ENCODE measurements at regions not wholly inside any gene's neighbourhood (a gene's known extent, or its start where the extent isn't known, plus 50 kb on each side); places are given as distances from the start of the nearest gene placed in this dataset.

GRCh38 chr11:29300420-29300819 lies 716.4 kb downstream of the KCNA4 start:
- H3K36me3 ChIP-seq (ENCODE audit: control insufficient read depth, low read length), result no peaks in the 10 kb centered on the region
- no peak overlapping the region for H3K27ac ChIP-seq (ENCODE audit: low read depth, low read length)
- H3K27me3 ChIP-seq (ENCODE audit: control insufficient read depth, low read length), result no peaks in the 10 kb centered on the region
- no peak overlapping the region for H3K4me3 ChIP-seq (ENCODE audit: low read length)
- H3K9me2 ChIP-seq (replicated peaks; ENCODE audit: control insufficient read depth, low read length), result no peaks in the 10 kb centered on the region
- no peaks in the 10 kb centered on the region for H3K9me3 ChIP-seq (ENCODE audit: control insufficient read depth, insufficient read depth, low read length)
- H3K4me1 ChIP-seq (ENCODE audit: control insufficient read depth, low read length), result no peaks in the 10 kb centered on the region
- no peaks in the 10 kb centered on the region for H3K79me2 ChIP-seq (ENCODE audit: control insufficient read depth, low read length)
- TF ChIP-seq, protein P1, sequence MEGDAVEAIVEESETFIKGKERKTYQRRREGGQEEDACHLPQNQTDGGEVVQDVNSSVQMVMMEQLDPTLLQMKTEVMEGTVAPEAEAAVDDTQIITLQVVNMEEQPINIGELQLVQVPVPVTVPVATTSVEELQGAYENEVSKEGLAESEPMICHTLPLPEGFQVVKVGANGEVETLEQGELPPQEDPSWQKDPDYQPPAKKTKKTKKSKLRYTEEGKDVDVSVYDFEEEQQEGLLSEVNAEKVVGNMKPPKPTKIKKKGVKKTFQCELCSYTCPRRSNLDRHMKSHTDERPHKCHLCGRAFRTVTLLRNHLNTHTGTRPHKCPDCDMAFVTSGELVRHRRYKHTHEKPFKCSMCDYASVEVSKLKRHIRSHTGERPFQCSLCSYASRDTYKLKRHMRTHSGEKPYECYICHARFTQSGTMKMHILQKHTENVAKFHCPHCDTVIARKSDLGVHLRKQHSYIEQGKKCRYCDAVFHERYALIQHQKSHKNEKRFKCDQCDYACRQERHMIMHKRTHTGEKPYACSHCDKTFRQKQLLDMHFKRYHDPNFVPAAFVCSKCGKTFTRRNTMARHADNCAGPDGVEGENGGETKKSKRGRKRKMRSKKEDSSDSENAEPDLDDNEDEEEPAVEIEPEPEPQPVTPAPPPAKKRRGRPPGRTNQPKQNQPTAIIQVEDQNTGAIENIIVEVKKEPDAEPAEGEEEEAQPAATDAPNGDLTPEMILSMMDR (IDR thresholded peaks at IDR 0.05; ENCODE audit: low read depth, low read length, poor library complexity, severe bottlenecking), result no peak
- TF ChIP-seq EZH2phosphoT487 (IDR thresholded peaks at IDR 0.05; ENCODE audit: borderline replicate concordance, low read length), result no peak
- H3K4me2 ChIP-seq (ENCODE audit: low read length), result no peak overlapping the region
- no peaks in the 10 kb centered on the region for H3F3A ChIP-seq (ENCODE audit: control insufficient read depth, insufficient read depth)
- H4K20me1 ChIP-seq (ENCODE audit: control insufficient read depth, insufficient read depth, low read depth, low read length), result no peaks in the 10 kb centered on the region

DNA sequence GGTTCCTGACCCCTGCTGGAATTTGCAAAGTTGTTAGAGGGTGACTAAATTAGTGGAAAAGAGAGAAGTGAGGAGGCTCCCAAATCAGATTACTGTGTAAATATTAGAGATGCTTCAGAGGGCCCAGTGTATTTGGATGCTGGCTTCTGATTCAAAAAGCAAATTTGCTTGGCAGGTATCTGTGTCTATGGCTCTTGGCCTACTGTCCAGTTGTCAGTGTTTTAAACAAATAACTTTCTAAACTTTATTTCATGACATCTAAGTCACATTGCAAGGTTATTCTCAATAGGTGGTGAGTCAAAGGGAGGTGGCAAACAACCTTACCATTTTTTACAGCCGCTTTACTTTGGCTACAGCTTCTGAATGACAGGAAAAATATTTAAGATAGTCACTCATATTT lies 720.1 kb downstream of the KCNA4 start:
- TF ChIP-seq EZH2phosphoT487 (IDR thresholded peaks at IDR 0.05; ENCODE audit: borderline replicate concordance, low read length), result no peak
- TF ChIP-seq, protein P1 (IDR thresholded peaks at IDR 0.05; ENCODE audit: low read depth, low read length, poor library complexity, severe bottlenecking), result no peak
- H3K27me3 ChIP-seq (ENCODE audit: control insufficient read depth, low read length), result no peaks in the 10 kb centered on the region
- H3K4me1 ChIP-seq (ENCODE audit: control insufficient read depth, low read length), result no peaks in the 10 kb centered on the region
- H3F3A ChIP-seq (ENCODE audit: control insufficient read depth, insufficient read depth), result no peaks in the 10 kb centered on the region
- H3K9me3 ChIP-seq (ENCODE audit: control insufficient read depth, insufficient read depth, low read length), result no peaks in the 10 kb centered on the region
- H3K4me3 ChIP-seq (ENCODE audit: low read length), result no peak overlapping the region
- no peaks in the 10 kb centered on the region for H3K9me2 ChIP-seq (replicated peaks; ENCODE audit: control insufficient read depth, low read length)
- no peaks in the 10 kb centered on the region for H3K36me3 ChIP-seq (ENCODE audit: control insufficient read depth, low read length)
- no peaks in the 10 kb centered on the region for H3K79me2 ChIP-seq (ENCODE audit: control insufficient read depth, low read length)
- H4K20me1 ChIP-seq (ENCODE audit: control insufficient read depth, insufficient read depth, low read depth, low read length), result no peaks in the 10 kb centered on the region
- no peak overlapping the region for H3K27ac ChIP-seq (ENCODE audit: low read depth, low read length)
- H3K4me2 ChIP-seq (ENCODE audit: low read length), result no peak overlapping the region

GRCh38 chr11:29293825-29294224 lies 723.0 kb downstream of the KCNA4 start:
- H3K27me3 ChIP-seq (ENCODE audit: control insufficient read depth, low read length), result no peaks in the 10 kb centered on the region
- no peak overlapping the region for H3K4me2 ChIP-seq (ENCODE audit: low read length)
- no peaks in the 10 kb centered on the region for H3K4me1 ChIP-seq (ENCODE audit: control insufficient read depth, low read length)
- no peak overlapping the region for H3K4me3 ChIP-seq (ENCODE audit: low read length)
- no peaks in the 10 kb centered on the region for H3K79me2 ChIP-seq (ENCODE audit: control insufficient read depth, low read length)
- no peaks in the 10 kb centered on the region for H3K9me3 ChIP-seq (ENCODE audit: control insufficient read depth, insufficient read depth, low read length)
- H3K36me3 ChIP-seq (ENCODE audit: control insufficient read depth, low read length), result no peaks in the 10 kb centered on the region
- no peaks in the 10 kb centered on the region for H3F3A ChIP-seq (ENCODE audit: control insufficient read depth, insufficient read depth)
- H3K27ac ChIP-seq (ENCODE audit: low read depth, low read length), result no peak overlapping the region
- no peaks in the 10 kb centered on the region for H4K20me1 ChIP-seq (ENCODE audit: control insufficient read depth, insufficient read depth, low read depth, low read length)
- H3K9me2 ChIP-seq (replicated peaks; ENCODE audit: control insufficient read depth, low read length), result no peaks in the 10 kb centered on the region
- TF ChIP-seq EZH2phosphoT487 (IDR thresholded peaks at IDR 0.05; ENCODE audit: borderline replicate concordance, low read length), result no peak
- TF ChIP-seq, protein P1 (IDR thresholded peaks at IDR 0.05; ENCODE audit: low read depth, low read length, poor library complexity, severe bottlenecking), result no peak

- Histone ChIP-seq H3K9me2 (replicated peaks; ENCODE audit: control insufficient read depth, low read length) (no peaks in the 10 kb centered on the region), H3K27me3 (ENCODE audit: control insufficient read depth, low read length) (no peaks in the 10 kb centered on the region), H3K36me3 (ENCODE audit: control insufficient read depth, low read length) (no peaks in the 10 kb centered on the region), H3K4me1 (ENCODE audit: control insufficient read depth, low read length) (no peaks in the 10 kb centered on the region), H3K79me2 (ENCODE audit: control insufficient read depth, low read length) (no peaks in the 10 kb centered on the region), H3K4me2 (ENCODE audit: low read length) (no peak overlapping the region), H3F3A (ENCODE audit: control insufficient read depth, insufficient read depth) (no peaks in the 10 kb centered on the region), H4K20me1 (ENCODE audit: control insufficient read depth, insufficient read depth, low read depth, low read length) (no peaks in the 10 kb centered on the region), H3K4me3 (ENCODE audit: low read length) (no peak overlapping the region), H3K9me3 (ENCODE audit: control insufficient read depth, insufficient read depth, low read length) (no peaks in the 10 kb centered on the region), H3K27ac (ENCODE audit: low read depth, low read length) (no peak overlapping the region)
- TF ChIP-seq, protein P1 (IDR thresholded peaks at IDR 0.05; ENCODE audit: low read depth, low read length, poor library complexity, severe bottlenecking), result no peak
- no peak for TF ChIP-seq EZH2phosphoT487 (IDR thresholded peaks at IDR 0.05; ENCODE audit: borderline replicate concordance, low read length)
Observed at GRCh38 chr11:29282088-29282487, 734.7 kb downstream of the KCNA4 start.

Measured in DOHH2 (cell line).